ENCODE measurements at regions not wholly inside any gene's neighbourhood (a gene's known extent, or its start where the extent isn't known, plus 50 kb on each side); places are given as distances from the start of the nearest gene placed in this dataset.

GRCh38 chr2:41768310-41768709 is 279.5 kb upstream of the PKDCC start:
- no peak for DNase-seq (ENCODE audit: low read depth in 2 of 2)

GRCh38 chr2:41771710-41772109 is 276.1 kb upstream of the PKDCC start:
- DNase-seq (ENCODE audit: low read depth in 2 of 2) = no peak

- DNase-seq (ENCODE audit: low read depth in 2 of 2) = no peak
These were observed 275.1 kb upstream of the PKDCC start for GRCh38 chr2:41772697-41773096.

GRCh38 chr2:41774011-41774605 is 273.7 kb upstream of the PKDCC start:
- DNase-seq (ENCODE audit: low read depth in 2 of 2) = no peak

- no peak for DNase-seq (ENCODE audit: low read depth in 2 of 2)
These were observed 272.3 kb upstream of the PKDCC start for GRCh38 chr2:41775366-41776025.

DNA sequence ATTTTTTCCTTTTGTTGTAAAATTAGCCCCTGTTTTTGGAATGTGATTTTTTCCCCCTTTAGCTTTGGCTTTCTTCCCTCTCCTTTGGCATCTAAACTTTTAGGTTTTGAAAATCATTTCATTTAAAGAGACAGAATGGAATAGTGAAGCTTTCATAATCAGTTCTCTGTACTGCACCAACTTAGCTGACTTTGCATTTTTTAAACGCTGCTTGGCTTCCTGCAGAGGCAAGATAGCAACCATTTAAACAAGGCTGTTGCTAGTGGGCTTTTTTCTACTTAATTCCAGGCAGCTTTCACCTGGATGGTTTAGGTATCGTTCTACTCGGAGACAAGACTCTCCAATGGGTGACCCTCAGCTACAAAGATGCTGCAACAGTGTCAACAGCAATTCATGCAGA is 267.9 kb upstream of the PKDCC start:
- DNase-seq (ENCODE audit: low read depth in 2 of 2) = no peak

- peak in 1 of 2 donors; percentile 8 for DNase-seq (ENCODE audit: low read depth in 2 of 2)
These were observed 265.3 kb upstream of the PKDCC start for GRCh38 chr2:41782306-41783158.

- DNase-seq (ENCODE audit: low read depth in 2 of 2) = no peak
These were observed 263.3 kb upstream of the PKDCC start for GRCh38 chr2:41784496-41784895.

DNA sequence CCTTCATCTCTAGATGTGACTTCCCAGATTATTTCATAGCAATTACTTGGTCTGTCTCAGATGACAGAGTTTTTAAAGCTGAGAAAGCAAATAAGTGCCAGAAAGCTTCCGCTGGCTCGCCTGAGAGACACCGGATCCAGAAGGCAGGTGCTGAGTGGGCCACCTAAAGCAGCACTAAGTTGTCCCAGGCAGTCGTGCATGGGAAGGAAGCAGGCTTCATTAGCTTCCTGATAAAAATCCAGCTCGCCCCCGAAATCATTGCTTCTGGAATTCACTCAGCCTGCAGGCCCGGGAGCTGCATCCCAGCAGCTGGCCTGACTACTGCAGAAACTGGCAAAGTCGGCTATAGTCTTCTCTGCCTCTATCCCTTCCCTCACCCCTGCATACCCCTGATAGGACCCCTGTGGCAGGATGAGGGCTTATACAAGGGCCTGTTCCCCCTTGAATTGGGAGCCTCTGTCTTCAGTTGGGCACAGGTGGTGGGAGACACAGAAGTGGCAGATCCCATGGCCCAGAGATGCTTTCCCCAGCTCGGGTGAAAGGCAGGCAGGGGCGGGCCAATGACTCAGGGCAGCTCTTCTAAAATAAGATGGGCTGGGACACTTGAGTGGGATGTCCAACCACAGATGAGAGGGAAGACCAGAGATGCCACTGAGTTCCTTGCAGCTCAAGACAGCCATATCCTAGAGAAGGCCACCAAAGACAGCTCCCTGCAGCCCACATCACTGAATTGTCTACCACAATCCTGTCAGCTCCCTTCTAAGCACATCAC is 262.4 kb upstream of the PKDCC start:
- no peak for DNase-seq (ENCODE audit: low read depth in 2 of 2)

DNA sequence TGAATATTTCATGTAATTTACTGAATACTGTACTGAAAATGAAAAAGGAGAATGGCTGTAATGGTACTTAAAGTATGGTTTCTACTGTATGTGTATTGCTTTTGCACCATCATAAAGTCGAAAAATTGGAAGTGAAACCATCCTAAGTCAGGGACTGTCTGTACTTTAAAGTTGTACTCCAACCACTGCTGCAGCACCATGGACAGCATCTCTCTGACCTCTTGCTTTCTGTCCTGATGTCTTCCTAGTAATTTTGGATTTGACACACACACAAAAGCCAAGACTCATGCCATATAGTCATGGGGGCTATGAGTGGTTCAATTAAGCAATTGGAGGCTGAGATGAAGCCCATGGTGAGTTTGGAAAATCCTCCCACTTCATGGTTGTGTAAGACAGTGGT is 256.3 kb upstream of the PKDCC start:
- DNase-seq (ENCODE audit: low read depth in 2 of 2) = no peak

DNA sequence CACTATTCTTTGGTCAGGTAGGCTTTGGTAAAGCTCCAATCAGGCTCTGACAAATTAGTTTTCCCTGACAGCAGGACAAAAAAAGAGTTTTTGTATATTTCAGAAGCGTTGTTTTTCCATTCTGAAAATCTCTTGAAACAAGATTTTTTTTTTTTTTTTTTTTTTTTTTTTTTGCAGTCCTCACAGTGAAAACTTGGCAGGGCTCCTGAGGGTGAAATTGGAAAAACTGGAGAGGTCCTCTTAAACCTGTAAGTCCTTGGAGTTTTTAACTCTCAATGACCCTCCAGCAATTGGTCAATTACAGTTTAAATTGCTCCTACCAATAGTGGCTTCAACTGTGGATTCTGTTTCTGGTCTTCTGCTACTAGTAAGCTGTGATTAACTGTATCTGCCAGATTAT is 244.5 kb upstream of the PKDCC start:
- DNase-seq (ENCODE audit: low read depth in 2 of 2) = no peak

DNA sequence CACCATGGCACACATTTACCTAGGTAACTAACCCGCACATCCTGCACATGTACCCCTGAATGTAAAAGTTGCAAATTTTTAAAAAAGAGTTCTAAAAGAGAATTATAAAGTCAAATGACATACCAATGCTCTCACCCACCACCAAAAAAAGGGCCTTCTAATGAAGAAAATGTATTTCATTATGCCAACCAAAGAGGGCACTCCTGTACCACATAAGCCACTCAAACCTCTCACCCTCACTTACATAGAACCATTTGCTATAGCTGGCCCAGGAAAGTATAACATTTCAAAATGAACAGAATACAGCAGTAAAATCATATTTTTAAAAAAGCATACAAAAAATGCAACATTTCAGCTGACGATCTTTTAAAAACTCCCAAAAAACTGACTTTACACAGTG is 241.5 kb upstream of the PKDCC start:
- DNase-seq (ENCODE audit: low read depth in 2 of 2) = no peak

GRCh38 chr2:41821167-41821566 is 226.7 kb upstream of the PKDCC start:
- DNase-seq (ENCODE audit: low read depth in 2 of 2) = no peak

DNA sequence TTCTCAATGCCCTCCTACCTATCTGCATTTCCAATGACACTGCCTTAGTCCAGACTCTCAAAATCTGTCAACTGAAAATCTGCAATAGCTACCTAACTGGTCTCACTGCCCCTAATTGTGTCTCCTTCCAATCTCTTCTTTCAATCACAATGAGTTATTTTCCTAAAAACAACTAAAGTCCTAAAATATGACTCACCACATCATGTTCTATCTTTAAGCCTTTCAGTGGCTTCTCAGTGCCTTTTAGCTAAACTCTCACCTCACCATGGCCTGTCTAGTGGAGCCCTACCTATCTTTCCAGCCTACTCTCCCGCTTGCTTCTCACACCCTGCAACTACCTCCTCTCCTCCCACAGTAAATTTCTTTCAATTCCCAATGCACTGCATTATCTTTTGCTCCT is 220.9 kb upstream of the PKDCC start:
- DNase-seq (ENCODE audit: low read depth in 2 of 2) = no peak

GRCh38 chr2:41827354-41827971 is 220.4 kb upstream of the PKDCC start:
- no peak for DNase-seq (ENCODE audit: low read depth in 2 of 2)

DNA sequence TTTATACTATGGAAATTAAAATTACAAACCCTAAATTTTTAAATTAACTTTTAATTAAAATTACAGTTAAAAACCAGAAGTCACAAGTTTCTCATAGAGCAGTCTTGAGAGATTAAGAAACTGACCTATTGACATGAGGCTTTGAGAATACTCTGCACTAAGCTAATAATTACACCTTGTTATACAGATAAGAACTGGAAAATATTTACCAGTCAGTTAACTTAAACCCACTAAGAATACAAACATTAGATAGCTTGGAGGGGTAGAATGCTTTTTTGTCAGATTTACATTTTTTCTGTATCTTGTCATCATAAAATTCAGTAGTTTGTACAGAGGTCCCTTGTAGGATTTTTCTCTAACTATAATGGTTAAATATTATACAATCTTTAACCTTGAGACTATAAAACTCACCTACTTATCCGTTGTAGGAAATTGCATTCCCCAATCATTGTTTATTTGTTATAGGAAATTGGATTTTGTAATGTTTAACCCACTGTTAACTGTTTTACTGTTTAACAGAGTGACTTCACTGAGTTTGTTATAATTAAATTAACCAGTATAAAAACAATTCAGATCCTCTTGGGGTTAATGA is 219.7 kb upstream of the PKDCC start:
- no peak for DNase-seq (ENCODE audit: low read depth in 2 of 2)

DNA sequence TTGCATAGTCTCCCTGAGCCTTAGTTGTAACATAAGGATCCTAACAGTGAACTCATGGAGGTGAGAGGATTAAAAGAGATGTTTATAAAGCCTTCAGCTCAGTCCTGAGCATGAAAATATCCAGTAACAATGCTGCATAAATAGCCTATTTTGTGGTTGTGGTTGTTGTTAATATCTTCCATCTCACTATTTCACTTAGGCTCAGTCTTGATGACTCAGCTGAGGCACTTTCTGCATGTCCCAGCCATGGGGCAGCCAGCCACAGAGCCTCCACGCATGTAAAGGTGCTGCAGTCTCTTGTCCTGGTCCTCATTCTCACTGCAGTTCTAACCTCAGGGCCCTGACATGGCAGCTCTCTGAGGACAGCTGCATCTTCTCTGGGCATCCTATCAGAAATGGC is 218.8 kb upstream of the PKDCC start:
- no peak for DNase-seq (ENCODE audit: low read depth in 2 of 2)

DNA sequence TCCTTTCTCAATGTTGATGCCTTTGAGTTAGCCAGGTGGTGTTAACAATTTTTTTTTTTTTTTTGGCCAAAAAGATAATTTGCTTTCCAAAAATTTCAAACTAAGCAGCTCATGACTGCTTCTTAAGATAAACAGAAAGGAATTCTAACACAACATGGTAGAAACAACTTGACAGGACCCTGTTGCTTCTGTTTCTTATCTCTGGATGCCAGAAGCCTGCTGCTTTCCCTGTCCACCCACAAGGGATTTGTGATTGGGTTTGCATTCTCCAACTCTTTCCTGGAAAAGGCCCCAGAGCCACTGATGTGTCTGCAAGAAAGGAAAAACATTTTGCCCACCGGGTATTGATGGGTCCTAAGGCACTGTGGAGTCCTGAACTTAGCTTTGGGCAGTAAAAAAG is 217.2 kb upstream of the PKDCC start:
- DNase-seq (ENCODE audit: low read depth in 2 of 2) = no peak

DNA sequence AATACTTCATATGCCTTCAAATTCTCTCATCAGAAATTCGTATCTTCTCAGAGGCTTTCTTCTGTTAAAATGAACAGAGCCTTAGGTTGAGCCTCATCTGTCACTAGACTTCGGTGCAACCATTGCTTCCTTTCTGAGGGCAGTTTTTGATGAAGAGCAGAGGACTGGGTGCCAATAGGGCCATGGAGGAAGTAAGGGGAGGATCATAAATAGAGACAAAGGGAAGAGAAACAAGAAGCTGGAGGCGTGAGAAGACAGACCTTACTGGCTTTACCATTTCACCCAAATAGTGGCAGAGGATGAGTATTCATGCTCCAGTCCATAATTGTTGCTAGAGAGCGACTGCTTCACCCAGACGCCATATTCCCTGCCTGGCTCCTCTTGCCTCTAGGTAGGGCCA is 215.6 kb upstream of the PKDCC start:
- DNase-seq (ENCODE audit: low read depth in 2 of 2) = no peak

- DNase-seq (ENCODE audit: low read depth in 2 of 2) = no peak
These were observed 212.4 kb upstream of the PKDCC start for GRCh38 chr2:41835401-41835800.

DNA sequence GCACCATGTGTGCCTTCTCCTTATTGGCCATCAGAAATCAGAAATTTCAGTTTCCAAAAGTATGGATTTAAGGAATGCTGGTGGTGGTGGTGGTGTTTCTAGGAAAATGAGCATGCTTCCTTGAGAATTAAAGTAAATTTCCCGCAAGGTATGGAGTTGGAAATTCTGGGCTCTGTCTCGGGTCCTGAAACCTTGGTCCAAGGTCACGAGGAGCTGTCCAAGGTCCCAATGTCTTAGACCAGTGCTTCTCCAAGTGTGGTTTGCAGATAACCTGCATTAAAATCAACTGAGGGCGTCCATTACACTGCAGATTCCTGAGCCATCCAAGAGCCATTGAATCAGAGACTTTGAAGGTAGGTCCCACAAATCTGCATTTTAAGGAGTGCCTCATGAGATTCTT is 210.9 kb upstream of the PKDCC start:
- no peak for DNase-seq (ENCODE audit: low read depth in 2 of 2)
